NT2/D1 (cell line): ENCODE measurements at regions not wholly inside any gene's neighbourhood (a gene's known extent, or its start where the extent isn't known, plus 50 kb on each side); places are given as distances from the start of the nearest gene placed in this dataset.

ENCODE experiments used
- YY1 ChIP-seq: IDR thresholded peaks from 2 replicates; pipeline ENCODE4 v1.6.1; 2011; ENCODE audit not compliant: insufficient read length, insufficient read depth
- ZNF274 ChIP-seq: IDR thresholded peaks from 2 replicates; pipeline ENCODE4 v1.6.1; 2011; ENCODE audit warnings: mild to moderate bottlenecking, low read depth, low read length

DNA sequence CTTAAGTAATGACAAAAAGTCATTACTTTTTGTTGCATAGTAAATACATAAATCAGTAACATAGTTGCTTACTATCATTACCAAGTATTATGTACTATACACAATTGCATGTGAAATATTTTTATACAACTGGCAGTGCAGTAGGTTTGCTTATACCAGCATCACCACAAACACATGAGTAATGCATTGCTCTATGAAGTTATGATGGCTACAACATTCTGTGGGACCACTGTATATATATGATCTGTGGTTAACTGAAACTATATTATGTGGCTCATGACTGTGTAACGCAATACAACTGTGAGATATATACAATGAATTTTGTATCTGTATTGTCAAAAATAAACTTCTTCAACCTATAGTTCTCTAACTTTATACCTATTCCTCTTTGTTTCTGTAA lies 113.7 kb upstream of the RBMS3 start:
- TF ChIP-seq YY1 (no peak), ZNF274 (no peak)
